ENCODE measurements at regions not wholly inside any gene's neighbourhood (a gene's known extent, or its start where the extent isn't known, plus 50 kb on each side); places are given as distances from the start of the nearest gene placed in this dataset.

- no peak for TF ChIP-seq CTCF (IDR thresholded peaks at IDR 0.05; ENCODE audit: unreplicated experiment)
- Mint-ChIP-seq H3K9me3 (peaks cover 10% of the 10 kb centered on the region), H3K27ac (no peak overlapping the region), H3K4me3 (no peak overlapping the region), H3K4me1 (no peaks in the 10 kb centered on the region), H3K27me3 (ENCODE audit: low read depth) (no peaks in the 10 kb centered on the region), H3K36me3 (no peaks in the 10 kb centered on the region)
- no peak for DNase-seq (ENCODE audit: low spot score in 2 of 2, unreplicated experiment in 2 of 2)
Observed at GRCh38 chr18:75625966-75626365, 198.5 kb upstream of the SMIM21 start.

GRCh38 chr18:75624869-75625268 is 197.4 kb upstream of the SMIM21 start:
- DNase-seq (ENCODE audit: low spot score in 2 of 2, unreplicated experiment in 2 of 2) = no peak
- no peak for TF ChIP-seq CTCF (IDR thresholded peaks at IDR 0.05; ENCODE audit: unreplicated experiment)
- no peaks in the 10 kb centered on the region for H3K4me1 Mint-ChIP-seq
- H3K36me3 Mint-ChIP-seq = no peaks in the 10 kb centered on the region
- no peak overlapping the region for H3K4me3 Mint-ChIP-seq
- H3K27me3 Mint-ChIP-seq (ENCODE audit: low read depth) = no peaks in the 10 kb centered on the region
- H3K27ac Mint-ChIP-seq = no peak overlapping the region
- peaks cover 9% of the 10 kb centered on the region for H3K9me3 Mint-ChIP-seq

- no peaks in the 10 kb centered on the region for H3K4me1 Mint-ChIP-seq
- no peak overlapping the region for H3K27ac Mint-ChIP-seq
- H3K27me3 Mint-ChIP-seq (ENCODE audit: low read depth) = peaks cover 2% of the 10 kb centered on the region
- no peaks in the 10 kb centered on the region for H3K36me3 Mint-ChIP-seq
- DNase-seq (ENCODE audit: low spot score in 2 of 2, unreplicated experiment in 2 of 2) = no peak
- H3K9me3 Mint-ChIP-seq = no peaks in the 10 kb centered on the region
- no peak for TF ChIP-seq CTCF (IDR thresholded peaks at IDR 0.05; ENCODE audit: unreplicated experiment)
- no peak overlapping the region for H3K4me3 Mint-ChIP-seq
Observed at GRCh38 chr18:75621818-75622217, 194.3 kb upstream of the SMIM21 start.

- no peak for TF ChIP-seq CTCF (IDR thresholded peaks at IDR 0.05; ENCODE audit: unreplicated experiment)
- Mint-ChIP-seq H3K36me3 (no peaks in the 10 kb centered on the region), H3K27ac (no peak overlapping the region), H3K9me3 (peaks cover 4% of the 10 kb centered on the region), H3K27me3 (ENCODE audit: low read depth) (peaks cover 2% of the 10 kb centered on the region), H3K4me3 (no peak overlapping the region), H3K4me1 (no peaks in the 10 kb centered on the region)
- no peak for DNase-seq (ENCODE audit: low spot score in 2 of 2, unreplicated experiment in 2 of 2)
Observed at GRCh38 chr18:75618146-75618545, 190.6 kb upstream of the SMIM21 start.

- no peak for DNase-seq (ENCODE audit: low spot score in 2 of 2, unreplicated experiment in 2 of 2)
- H3K9me3 Mint-ChIP-seq = peaks cover 4% of the 10 kb centered on the region
- no peak overlapping the region for H3K27ac Mint-ChIP-seq
- no peaks in the 10 kb centered on the region for H3K4me1 Mint-ChIP-seq
- H3K27me3 Mint-ChIP-seq (ENCODE audit: low read depth) = peaks cover 8% of the 10 kb centered on the region
- TF ChIP-seq CTCF (IDR thresholded peaks at IDR 0.05; ENCODE audit: unreplicated experiment) = no peak
- no peaks in the 10 kb centered on the region for H3K36me3 Mint-ChIP-seq
- no peak overlapping the region for H3K4me3 Mint-ChIP-seq
Observed at GRCh38 chr18:75612456-75612855, 185.0 kb upstream of the SMIM21 start.

- Mint-ChIP-seq H3K4me3 (no peak overlapping the region), H3K9me3 (no peaks in the 10 kb centered on the region), H3K36me3 (no peaks in the 10 kb centered on the region), H3K27me3 (ENCODE audit: low read depth) (peaks cover 11% of the 10 kb centered on the region), H3K4me1 (no peaks in the 10 kb centered on the region), H3K27ac (no peak overlapping the region)
- TF ChIP-seq CTCF (IDR thresholded peaks at IDR 0.05; ENCODE audit: unreplicated experiment) = no peak
- no peak for DNase-seq (ENCODE audit: low spot score in 2 of 2, unreplicated experiment in 2 of 2)
Observed at GRCh38 chr18:75607701-75608100, 180.2 kb upstream of the SMIM21 start.
